Psoas muscle (tissue), 7 donors: ENCODE measurements at regions not wholly inside any gene's neighbourhood (a gene's known extent, or its start where the extent isn't known, plus 50 kb on each side); places are given as distances from the start of the nearest gene placed in this dataset.
"Not testable (repeated sequence)": the region's sequence is repeated elsewhere in the genome, so short reads cannot be mapped to it uniquely, and the experiment has no call there.

ENCODE experiments used
- ATAC-seq, 4 donors: fragments of 200-7000 bp; cut with Tn5 transposase; one replicate each; pipeline ENCODE4 v1.9.1; 2020; ENCODE audit warnings: moderate library complexity in 3 of 4, mild to moderate bottlenecking in 2 of 4
- DNase-seq, 2 donors: peaks; one replicate each; pipeline ENCODE4 v3.0.0-alpha.2; 2020
- H3K27ac ChIP-seq: fragments of 200-600 bp; one replicate; pipeline ENCODE4 v1.8.0; 2022
- H3K27me3 ChIP-seq, 3 donors: fragments of 200-600 bp in 1 of 3; one replicate each; pipeline versions ENCODE4 v1.6.1 to v1.8.0; 2013 to 2022; ENCODE audit warnings: low read length in 2 of 3, mild to moderate bottlenecking in 2 of 3, moderate library complexity in 1 of 3; ENCODE audit not compliant: insufficient read depth in 3 of 3
- H3K36me3 ChIP-seq, 2 donors: fragments of 200-600 bp in 1 of 2; one replicate each; pipeline versions ENCODE4 v1.6.1 to v1.8.0; 2013 to 2022; ENCODE audit warnings: low read depth in 1 of 2, mild to moderate bottlenecking in 1 of 2, moderate library complexity in 1 of 2; ENCODE audit not compliant: insufficient read depth in 1 of 2
- H3K4me1 ChIP-seq: fragments of 200-600 bp; one replicate; pipeline ENCODE4 v1.8.0; 2022
- H3K4me3 ChIP-seq: fragments of 200-600 bp; one replicate; pipeline ENCODE4 v1.8.0; 2022; ENCODE audit warnings: mild to moderate bottlenecking
- H3K9me3 ChIP-seq: fragments of 200-600 bp; one replicate; pipeline ENCODE4 v1.8.0; 2022
- WGBS, 3 donors: extraction: QIAGEN DNeasy Blood & Tissue Kit; methylation state at CpG; one replicate each; pipeline versions ENCODE4 v1.1.6 to v1.1.7; 2013; 5-methylcytosine and 5-hydroxymethylcytosine counted together
- intact Hi-C, 2 donors: fragments of 100-400 bp; cut with DNase I; formaldehyde crosslinking; loops; one replicate each; pipeline versions ENCODE4 v1.11.0 to v1.14.2; 2022
- donor health status: healthy with polysubstance abuse.
- donor health status: DM: no; HTN: no; CAD: no; lungs with moderate emphysema.
- donor health status: Bipolar disorder and iron deficiency.
- donor health status: healthy.
- donor health status: DM: yes; HTN: yes; CAD: no.
- donor health status: DM: no; HTN: no; CAD: no.
- donor health status: DM: yes; HTN: yes; CAD: no.

DNA sequence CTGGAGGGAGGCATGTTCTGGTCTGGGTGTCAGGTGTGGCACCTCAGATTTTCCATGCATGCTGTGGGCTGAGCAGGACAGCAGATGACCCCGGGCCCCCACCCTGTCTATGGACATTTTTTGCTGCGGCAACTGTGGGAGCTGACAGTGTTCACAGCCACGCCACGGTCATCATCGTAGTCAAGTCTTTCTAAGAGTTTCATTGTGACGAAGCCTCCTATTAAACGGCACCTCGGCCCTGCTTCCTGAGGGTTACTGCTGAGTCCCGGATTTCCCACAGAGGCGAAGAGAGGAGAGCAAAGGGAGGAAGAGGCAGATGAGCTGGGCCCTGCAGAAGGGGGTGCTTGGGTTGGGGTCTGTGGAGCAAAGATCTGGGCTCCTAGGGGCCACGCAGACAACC is 152.1 kb upstream of the POTEB2 start:
- H3K27ac ChIP-seq, H3K4me1 ChIP-seq, ATAC-seq, H3K4me3 ChIP-seq, intact Hi-C loops, H3K36me3 ChIP-seq, H3K27me3 ChIP-seq, H3K9me3 ChIP-seq: not testable (repeated sequence)
- WGBS, 3 donors: 83 to 93% (median 87%) methylated on average over 8 to 9 of the region's 11 CpGs
- DNase-seq: peak in 1 of 2 donors; percentile 44

DNA sequence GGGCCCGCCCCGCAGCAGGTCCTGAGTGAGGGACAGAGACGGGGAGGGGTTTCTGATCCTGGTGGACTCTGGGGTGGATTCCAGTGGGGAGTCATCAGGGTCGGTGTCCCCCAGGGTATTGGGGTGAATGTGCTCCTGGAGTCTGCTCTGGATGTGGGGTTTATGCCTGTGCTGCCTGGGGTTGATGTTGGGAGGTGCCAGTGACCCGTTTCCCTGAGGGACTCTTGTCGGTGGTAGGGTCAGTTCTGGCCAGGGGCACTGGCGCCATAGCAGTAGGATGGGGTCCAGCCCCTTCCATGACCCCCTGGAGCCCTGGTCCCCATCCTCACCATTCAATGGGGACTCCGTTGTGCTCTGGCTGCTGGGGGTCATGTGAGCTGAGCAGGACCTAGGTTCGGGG is 151.2 kb upstream of the POTEB2 start:
- intact Hi-C loops, H3K27ac ChIP-seq, H3K27me3 ChIP-seq, H3K4me1 ChIP-seq, H3K36me3 ChIP-seq, H3K4me3 ChIP-seq, DNase-seq, H3K9me3 ChIP-seq, ATAC-seq: not testable (repeated sequence)
- WGBS, 3 donors: 73 to 94% (median 83%) methylated on average over 4 to 6 of the region's 9 CpGs

DNA sequence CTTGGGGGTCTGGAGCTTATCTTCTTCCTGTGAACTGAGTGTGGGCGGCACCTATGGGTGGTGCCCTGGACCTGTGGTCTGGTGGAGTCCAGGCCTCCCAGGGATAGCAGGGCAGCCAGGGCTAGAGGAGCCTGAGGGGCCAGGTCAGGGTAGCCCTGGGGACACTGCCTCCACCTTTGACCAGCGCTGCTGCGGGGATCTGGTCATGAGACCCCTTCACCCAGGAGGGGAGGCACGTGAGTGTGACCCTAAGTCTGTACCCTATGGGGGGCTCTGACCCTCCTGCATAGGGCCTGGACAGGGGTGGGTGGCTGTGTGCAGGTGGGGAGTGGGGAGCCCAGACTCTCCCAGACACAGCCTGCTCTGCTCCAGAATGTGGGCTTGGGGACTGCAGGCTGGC is 150.5 kb upstream of the POTEB2 start:
- H3K4me3 ChIP-seq, intact Hi-C loops, H3K27ac ChIP-seq, H3K4me1 ChIP-seq, H3K36me3 ChIP-seq, ATAC-seq, H3K9me3 ChIP-seq, H3K27me3 ChIP-seq: not testable (repeated sequence)
- peak in 1 of 2 donors; percentile 51 for DNase-seq
- WGBS, 3 donors: 94 to 100% methylated on average over 3 of the region's 4 CpGs; no CpG with 5 or more reads in 1 of the 3 donors

DNA sequence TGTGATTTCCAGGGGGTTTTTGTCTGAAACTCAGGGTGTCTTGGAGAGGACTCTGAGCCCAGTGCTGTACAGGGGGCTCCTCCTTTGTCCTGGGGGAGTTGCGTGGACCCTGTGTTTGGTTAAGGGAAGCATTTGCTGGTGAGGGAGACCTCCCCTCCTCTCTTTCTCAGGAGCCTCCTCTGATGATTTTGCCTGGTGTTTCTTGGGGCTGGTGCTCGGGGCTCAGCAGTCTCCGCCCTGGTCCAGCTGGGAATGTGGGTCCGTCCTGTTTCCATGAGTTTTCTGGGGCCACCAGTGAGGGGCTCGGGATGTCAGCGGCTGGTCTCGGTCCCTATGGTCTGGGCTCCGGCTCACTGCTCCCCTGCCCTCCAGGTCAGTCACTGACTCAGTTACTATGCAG is 149.1 kb upstream of the POTEB2 start:
- intact Hi-C loops, H3K27ac ChIP-seq, H3K36me3 ChIP-seq, H3K27me3 ChIP-seq, H3K4me1 ChIP-seq, H3K9me3 ChIP-seq, H3K4me3 ChIP-seq, ATAC-seq, DNase-seq: not testable (repeated sequence)
- 79 to 88% (median 80%) methylated on average over 1 to 5 of the region's 8 CpGs for WGBS, 3 donors

DNA sequence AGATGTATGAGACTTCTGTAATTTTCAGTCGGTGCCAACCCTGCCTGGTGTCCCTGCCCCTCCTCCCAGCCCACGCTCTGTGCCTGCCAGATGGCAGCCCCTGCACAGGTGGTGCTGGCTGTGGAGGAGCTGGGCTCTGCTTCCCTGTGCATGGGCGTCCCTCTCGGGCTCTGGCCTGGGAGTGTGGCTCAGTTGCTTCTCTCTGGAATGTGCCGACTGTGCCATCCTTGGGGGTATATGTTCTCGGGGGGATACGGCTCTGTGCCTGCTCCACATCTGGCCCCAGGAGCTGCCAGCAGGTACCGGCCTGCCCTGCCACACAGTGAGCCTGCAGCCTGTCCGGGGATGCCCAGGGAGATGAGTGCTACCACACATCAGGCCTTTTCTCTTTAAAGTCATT is 147.2 kb upstream of the POTEB2 start:
- H3K4me1 ChIP-seq, H3K27ac ChIP-seq, H3K36me3 ChIP-seq, H3K4me3 ChIP-seq, ATAC-seq, intact Hi-C loops, H3K9me3 ChIP-seq, H3K27me3 ChIP-seq: not testable (repeated sequence)
- DNase-seq: peak in 1 of 2 donors; percentile 14
- WGBS, 3 donors: 68 to 76% (median 74%) methylated on average over 4 to 6 of the region's 9 CpGs

DNA sequence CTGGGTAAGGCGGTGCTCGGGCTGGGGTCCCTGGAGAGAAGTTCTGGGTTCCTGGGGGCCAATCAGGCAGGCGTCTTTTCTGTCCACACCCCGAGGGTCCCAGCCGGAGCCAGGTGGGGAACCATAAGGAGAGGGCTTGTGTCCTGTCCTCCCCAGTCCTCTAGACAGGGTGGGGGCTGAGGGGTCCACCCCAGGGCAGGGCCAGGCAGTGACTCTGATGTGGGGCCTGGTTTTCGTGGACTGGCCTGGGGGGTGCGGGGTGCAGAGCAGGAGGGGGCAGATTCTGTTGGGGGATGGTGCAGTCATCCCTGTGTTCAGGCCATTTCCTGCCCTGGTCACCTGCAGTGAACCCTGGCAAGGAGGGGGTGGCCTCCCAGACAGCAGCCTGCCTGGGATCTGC is 143.5 kb upstream of the POTEB2 start:
- WGBS, 3 donors: no CpG with 5 or more reads among the region's 7 CpGs

DNA sequence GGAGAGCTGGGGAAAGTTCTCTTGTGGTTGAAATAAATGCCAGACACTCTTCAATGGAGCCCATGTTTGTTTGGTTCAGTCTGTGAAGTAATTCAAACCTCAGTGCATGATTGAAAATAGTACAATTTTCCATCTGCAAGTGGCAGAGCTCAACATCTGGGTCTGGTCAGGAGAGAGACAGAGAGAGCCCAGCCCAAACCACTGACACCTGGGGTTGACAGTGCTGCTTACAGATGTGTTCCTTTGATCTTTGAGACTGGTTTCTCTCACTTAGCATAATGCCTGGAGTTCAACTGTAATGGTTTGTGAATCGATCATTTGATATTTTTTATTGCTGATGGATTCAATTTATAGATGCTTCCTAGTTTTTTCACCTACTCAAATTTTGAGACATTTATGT is 137.3 kb upstream of the POTEB2 start:
- DNase-seq, H3K27me3 ChIP-seq, H3K27ac ChIP-seq, H3K4me3 ChIP-seq, H3K36me3 ChIP-seq, intact Hi-C loops, ATAC-seq, H3K4me1 ChIP-seq, H3K9me3 ChIP-seq: not testable (repeated sequence)
- WGBS, 3 donors: no CpG with 5 or more reads among the region's 1 CpG

More for the DNA sequence above, 143.5 kb upstream of the POTEB2 start:
- H3K4me1 ChIP-seq, H3K27ac ChIP-seq, H3K27me3 ChIP-seq, H3K4me3 ChIP-seq, H3K36me3 ChIP-seq, H3K9me3 ChIP-seq, ATAC-seq, intact Hi-C loops: not testable (repeated sequence)
- DNase-seq: peak in 1 of 2 donors; percentile 29

DNA sequence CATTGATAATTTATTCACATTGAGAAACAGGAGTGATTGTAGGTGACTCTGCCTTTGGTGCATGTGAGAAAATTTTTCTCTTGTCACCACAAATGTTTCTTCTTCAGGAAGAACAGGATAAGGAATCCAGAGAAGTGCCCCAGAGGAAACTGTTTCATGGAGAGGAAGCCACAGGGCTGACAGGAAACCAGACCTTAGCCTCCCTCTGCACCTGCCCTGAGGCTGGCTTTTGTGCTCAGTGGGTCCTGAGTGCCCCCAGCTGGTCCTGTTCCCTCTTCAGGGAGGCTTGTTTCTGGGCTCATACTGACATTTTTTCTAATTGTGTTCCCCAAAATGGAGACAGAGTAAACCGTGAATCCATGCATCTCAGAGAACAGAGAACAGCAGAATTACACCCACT is 135.8 kb upstream of the POTEB2 start:
- intact Hi-C loops, H3K4me3 ChIP-seq, H3K36me3 ChIP-seq, H3K9me3 ChIP-seq, H3K27me3 ChIP-seq, DNase-seq, H3K4me1 ChIP-seq, ATAC-seq, H3K27ac ChIP-seq: not testable (repeated sequence)
- 33 to 63% (median 56%) methylated on average over 1 of the region's 1 CpG for WGBS, 3 donors

DNA sequence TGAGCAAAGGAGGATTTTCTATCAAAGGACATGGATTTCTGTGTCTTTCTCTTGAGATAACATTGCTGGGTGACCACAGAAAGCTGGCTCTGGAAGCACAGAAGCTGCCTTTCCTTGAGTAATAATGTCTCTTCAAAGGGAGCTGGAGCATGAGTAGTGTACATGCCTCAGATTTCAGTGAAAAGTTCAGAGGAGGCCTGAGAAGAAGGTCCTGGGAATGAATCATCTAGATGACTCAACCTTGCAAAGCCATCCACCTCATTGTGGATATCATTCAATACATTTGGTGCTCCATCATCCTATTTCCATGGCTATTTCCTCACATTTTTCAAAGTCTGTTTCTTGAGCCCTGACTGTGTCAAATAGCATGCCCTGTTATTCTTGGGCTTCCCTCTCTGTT is 125.6 kb upstream of the POTEB2 start:
- H3K4me1 ChIP-seq, H3K9me3 ChIP-seq, H3K27me3 ChIP-seq, H3K4me3 ChIP-seq, DNase-seq, H3K27ac ChIP-seq, H3K36me3 ChIP-seq, intact Hi-C loops: not testable (repeated sequence)
- peak in 1 of 4 donors; percentile 63 for ATAC-seq

DNA sequence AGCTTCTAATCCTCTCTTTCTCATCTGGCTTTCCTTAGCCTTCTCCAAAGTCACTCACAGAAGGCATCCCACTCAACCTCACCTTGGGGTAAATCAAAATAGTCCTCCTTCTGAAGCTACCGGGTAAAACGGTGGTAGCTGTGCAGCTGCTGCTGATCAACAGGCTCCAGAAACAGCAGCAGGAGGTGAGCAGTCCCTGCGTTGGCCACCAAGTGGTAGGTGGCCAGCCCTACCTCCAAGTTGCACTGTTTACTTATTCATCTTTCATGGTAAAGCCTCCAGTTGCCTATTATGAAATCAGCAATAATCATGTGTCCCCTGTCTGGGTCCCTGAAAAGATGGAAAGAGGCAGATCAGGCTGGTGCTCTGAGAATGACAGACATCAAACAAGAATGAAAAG is 125.1 kb upstream of the POTEB2 start:
- DNase-seq, H3K27ac ChIP-seq, H3K9me3 ChIP-seq, H3K27me3 ChIP-seq, intact Hi-C loops, H3K4me1 ChIP-seq, H3K36me3 ChIP-seq, ATAC-seq, H3K4me3 ChIP-seq: not testable (repeated sequence)
- WGBS, 3 donors: 57 to 67% (median 66%) methylated on average over 2 to 3 of the region's 3 CpGs

DNA sequence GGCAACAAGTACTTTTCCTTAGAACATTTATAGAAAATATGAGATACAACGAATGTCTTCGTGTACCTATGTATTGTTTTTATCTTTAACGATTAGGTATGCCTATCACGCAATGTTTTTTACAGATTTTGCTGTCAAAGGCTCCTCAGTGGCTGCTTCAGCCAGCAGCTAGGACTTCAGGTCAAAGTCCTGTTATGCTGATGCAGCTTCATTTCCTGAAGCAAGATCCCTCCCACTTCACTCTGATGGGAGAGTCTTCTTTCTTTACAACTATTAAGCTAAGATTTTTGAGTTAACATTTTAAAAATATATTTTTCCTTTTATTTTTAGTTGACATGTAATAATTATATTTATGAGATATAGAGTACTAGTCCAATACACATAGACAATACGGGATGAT is 120.7 kb upstream of the POTEB2 start:
- H3K36me3 ChIP-seq, DNase-seq, H3K4me3 ChIP-seq, H3K27me3 ChIP-seq, intact Hi-C loops, H3K4me1 ChIP-seq, H3K9me3 ChIP-seq, H3K27ac ChIP-seq, ATAC-seq: not testable (repeated sequence)
- WGBS, 3 donors: 81 to 89% (median 86%) methylated on average over 4 of the region's 5 CpGs

DNA sequence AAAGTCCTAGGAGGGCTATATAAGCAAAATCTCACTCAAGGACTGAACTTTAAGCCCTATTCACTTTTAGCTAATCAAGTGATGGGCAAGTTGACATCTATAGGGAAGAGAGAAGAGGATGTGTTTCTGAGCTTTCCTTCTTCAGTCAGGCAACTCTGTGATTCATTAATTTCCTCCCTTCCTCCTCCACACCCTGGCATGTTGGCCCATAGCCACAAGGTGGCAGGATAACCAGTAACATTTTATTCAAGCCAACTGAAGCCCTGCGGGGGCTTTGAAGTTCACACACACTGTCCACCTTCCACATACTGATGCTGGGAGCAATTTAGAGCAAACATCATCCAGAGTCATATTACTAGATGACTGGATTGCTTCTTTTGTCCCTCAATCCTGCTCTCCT is 111.9 kb upstream of the POTEB2 start:
- ATAC-seq, H3K27me3 ChIP-seq, intact Hi-C loops, H3K36me3 ChIP-seq, H3K4me3 ChIP-seq, DNase-seq, H3K4me1 ChIP-seq, H3K9me3 ChIP-seq, H3K27ac ChIP-seq: not testable (repeated sequence)
- no CpG with 5 or more reads among the region's 1 CpG for WGBS, 3 donors
